ENCODE measurements at regions not wholly inside any gene's neighbourhood (a gene's known extent, or its start where the extent isn't known, plus 50 kb on each side); places are given as distances from the start of the nearest gene placed in this dataset.
"Not testable (repeated sequence)": the region's sequence is repeated elsewhere in the genome, so short reads cannot be mapped to it uniquely, and the experiment has no call there.

- H3K9me3 ChIP-seq (ENCODE audit: control insufficient read depth, low read length); H3K36me3 ChIP-seq (ENCODE audit: control insufficient read depth, insufficient read depth, low read length); H3K4me3 ChIP-seq (ENCODE audit: insufficient read depth, low read depth, low read length, poor library complexity, severe bottlenecking); H3K27ac ChIP-seq (ENCODE audit: insufficient read depth, low read length, poor library complexity, severe bottlenecking); DNase-seq; H3K27me3 ChIP-seq (replicated peaks; ENCODE audit: control insufficient read depth, insufficient read depth, low read length, poor library complexity, severe bottlenecking); H3K4me1 ChIP-seq (ENCODE audit: control insufficient read depth, insufficient read depth, low read length, poor library complexity, severe bottlenecking): not testable (repeated sequence)
These were observed 406.1 kb upstream of the PMFBP1 start for GRCh38 chr16:72578061-72578460.

GRCh38 chr16:72576189-72576588 is 404.2 kb upstream of the PMFBP1 start:
- Histone ChIP-seq H3K9me3 (ENCODE audit: control insufficient read depth, low read length) (no peaks in the 10 kb centered on the region), H3K4me1 (ENCODE audit: control insufficient read depth, insufficient read depth, low read length, poor library complexity, severe bottlenecking) (no peaks in the 10 kb centered on the region), H3K27ac (ENCODE audit: insufficient read depth, low read length, poor library complexity, severe bottlenecking) (no peak overlapping the region), H3K36me3 (ENCODE audit: control insufficient read depth, insufficient read depth, low read length) (no peaks in the 10 kb centered on the region), H3K4me3 (ENCODE audit: insufficient read depth, low read depth, low read length, poor library complexity, severe bottlenecking) (no peak overlapping the region), H3K27me3 (replicated peaks; ENCODE audit: control insufficient read depth, insufficient read depth, low read length, poor library complexity, severe bottlenecking) (no peaks in the 10 kb centered on the region)
- no peak for DNase-seq

- DNase-seq = no peak
- Histone ChIP-seq H3K36me3 (ENCODE audit: control insufficient read depth, insufficient read depth, low read length) (no peaks in the 10 kb centered on the region), H3K27me3 (replicated peaks; ENCODE audit: control insufficient read depth, insufficient read depth, low read length, poor library complexity, severe bottlenecking) (no peaks in the 10 kb centered on the region), H3K27ac (ENCODE audit: insufficient read depth, low read length, poor library complexity, severe bottlenecking) (no peak overlapping the region), H3K4me3 (ENCODE audit: insufficient read depth, low read depth, low read length, poor library complexity, severe bottlenecking) (no peak overlapping the region), H3K4me1 (ENCODE audit: control insufficient read depth, insufficient read depth, low read length, poor library complexity, severe bottlenecking) (no peaks in the 10 kb centered on the region), H3K9me3 (ENCODE audit: control insufficient read depth, low read length) (no peaks in the 10 kb centered on the region)
These were observed 397.7 kb upstream of the PMFBP1 start for GRCh38 chr16:72569677-72570076.

- DNase-seq = no peak
- Histone ChIP-seq H3K4me1 (ENCODE audit: control insufficient read depth, insufficient read depth, low read length, poor library complexity, severe bottlenecking) (no peaks in the 10 kb centered on the region), H3K27me3 (replicated peaks; ENCODE audit: control insufficient read depth, insufficient read depth, low read length, poor library complexity, severe bottlenecking) (no peaks in the 10 kb centered on the region), H3K9me3 (ENCODE audit: control insufficient read depth, low read length) (no peaks in the 10 kb centered on the region), H3K27ac (ENCODE audit: insufficient read depth, low read length, poor library complexity, severe bottlenecking) (no peak overlapping the region), H3K4me3 (ENCODE audit: insufficient read depth, low read depth, low read length, poor library complexity, severe bottlenecking) (no peak overlapping the region), H3K36me3 (ENCODE audit: control insufficient read depth, insufficient read depth, low read length) (no peaks in the 10 kb centered on the region)
These were observed 396.5 kb upstream of the PMFBP1 start for GRCh38 chr16:72568502-72568901.

GRCh38 chr16:72566174-72566573 is 394.2 kb upstream of the PMFBP1 start:
- H3K36me3 ChIP-seq (ENCODE audit: control insufficient read depth, insufficient read depth, low read length) = no peaks in the 10 kb centered on the region
- H3K9me3 ChIP-seq (ENCODE audit: control insufficient read depth, low read length) = no peaks in the 10 kb centered on the region
- no peak overlapping the region for H3K4me3 ChIP-seq (ENCODE audit: insufficient read depth, low read depth, low read length, poor library complexity, severe bottlenecking)
- no peaks in the 10 kb centered on the region for H3K27me3 ChIP-seq (replicated peaks; ENCODE audit: control insufficient read depth, insufficient read depth, low read length, poor library complexity, severe bottlenecking)
- H3K4me1 ChIP-seq (ENCODE audit: control insufficient read depth, insufficient read depth, low read length, poor library complexity, severe bottlenecking) = no peaks in the 10 kb centered on the region
- H3K27ac ChIP-seq (ENCODE audit: insufficient read depth, low read length, poor library complexity, severe bottlenecking) = no peak overlapping the region
- DNase-seq = no peak

- Histone ChIP-seq H3K27me3 (replicated peaks; ENCODE audit: control insufficient read depth, insufficient read depth, low read length, poor library complexity, severe bottlenecking) (no peaks in the 10 kb centered on the region), H3K27ac (ENCODE audit: insufficient read depth, low read length, poor library complexity, severe bottlenecking) (no peak overlapping the region), H3K4me1 (ENCODE audit: control insufficient read depth, insufficient read depth, low read length, poor library complexity, severe bottlenecking) (no peaks in the 10 kb centered on the region), H3K36me3 (ENCODE audit: control insufficient read depth, insufficient read depth, low read length) (no peaks in the 10 kb centered on the region), H3K4me3 (ENCODE audit: insufficient read depth, low read depth, low read length, poor library complexity, severe bottlenecking) (no peak overlapping the region), H3K9me3 (ENCODE audit: control insufficient read depth, low read length) (no peaks in the 10 kb centered on the region)
- DNase-seq = no peak
These were observed 393.2 kb upstream of the PMFBP1 start for GRCh38 chr16:72565106-72565505.

GRCh38 chr16:72560617-72561016 is 388.7 kb upstream of the PMFBP1 start:
- Histone ChIP-seq H3K4me3 (ENCODE audit: insufficient read depth, low read depth, low read length, poor library complexity, severe bottlenecking) (no peak overlapping the region), H3K27me3 (replicated peaks; ENCODE audit: control insufficient read depth, insufficient read depth, low read length, poor library complexity, severe bottlenecking) (no peaks in the 10 kb centered on the region), H3K4me1 (ENCODE audit: control insufficient read depth, insufficient read depth, low read length, poor library complexity, severe bottlenecking) (no peaks in the 10 kb centered on the region), H3K27ac (ENCODE audit: insufficient read depth, low read length, poor library complexity, severe bottlenecking) (no peak overlapping the region), H3K36me3 (ENCODE audit: control insufficient read depth, insufficient read depth, low read length) (no peaks in the 10 kb centered on the region), H3K9me3 (ENCODE audit: control insufficient read depth, low read length) (no peaks in the 10 kb centered on the region)
- DNase-seq = no peak

- Histone ChIP-seq H3K27ac (ENCODE audit: insufficient read depth, low read length, poor library complexity, severe bottlenecking) (no peak overlapping the region), H3K4me1 (ENCODE audit: control insufficient read depth, insufficient read depth, low read length, poor library complexity, severe bottlenecking) (no peaks in the 10 kb centered on the region), H3K36me3 (ENCODE audit: control insufficient read depth, insufficient read depth, low read length) (no peaks in the 10 kb centered on the region), H3K4me3 (ENCODE audit: insufficient read depth, low read depth, low read length, poor library complexity, severe bottlenecking) (no peak overlapping the region), H3K9me3 (ENCODE audit: control insufficient read depth, low read length) (no peaks in the 10 kb centered on the region), H3K27me3 (replicated peaks; ENCODE audit: control insufficient read depth, insufficient read depth, low read length, poor library complexity, severe bottlenecking) (no peaks in the 10 kb centered on the region)
- DNase-seq = no peak
These were observed 386.5 kb upstream of the PMFBP1 start for GRCh38 chr16:72558501-72558900.

- no peaks in the 10 kb centered on the region for H3K4me1 ChIP-seq (ENCODE audit: control insufficient read depth, insufficient read depth, low read length, poor library complexity, severe bottlenecking)
- H3K9me3 ChIP-seq (ENCODE audit: control insufficient read depth, low read length) = no peaks in the 10 kb centered on the region
- no peak for DNase-seq
- H3K36me3 ChIP-seq (ENCODE audit: control insufficient read depth, insufficient read depth, low read length) = no peaks in the 10 kb centered on the region
- H3K4me3 ChIP-seq (ENCODE audit: insufficient read depth, low read depth, low read length, poor library complexity, severe bottlenecking) = no peak overlapping the region
- no peak overlapping the region for H3K27ac ChIP-seq (ENCODE audit: insufficient read depth, low read length, poor library complexity, severe bottlenecking)
- no peaks in the 10 kb centered on the region for H3K27me3 ChIP-seq (replicated peaks; ENCODE audit: control insufficient read depth, insufficient read depth, low read length, poor library complexity, severe bottlenecking)
These were observed 383.0 kb upstream of the PMFBP1 start for GRCh38 chr16:72554935-72555334.

GRCh38 chr16:72552654-72553053 is 380.7 kb upstream of the PMFBP1 start:
- Histone ChIP-seq H3K4me1 (ENCODE audit: control insufficient read depth, insufficient read depth, low read length, poor library complexity, severe bottlenecking) (no peaks in the 10 kb centered on the region), H3K27me3 (replicated peaks; ENCODE audit: control insufficient read depth, insufficient read depth, low read length, poor library complexity, severe bottlenecking) (no peaks in the 10 kb centered on the region), H3K9me3 (ENCODE audit: control insufficient read depth, low read length) (no peaks in the 10 kb centered on the region), H3K36me3 (ENCODE audit: control insufficient read depth, insufficient read depth, low read length) (no peaks in the 10 kb centered on the region), H3K4me3 (ENCODE audit: insufficient read depth, low read depth, low read length, poor library complexity, severe bottlenecking) (no peak overlapping the region), H3K27ac (ENCODE audit: insufficient read depth, low read length, poor library complexity, severe bottlenecking) (no peak overlapping the region)
- no peak for DNase-seq

- no peaks in the 10 kb centered on the region for H3K27me3 ChIP-seq (replicated peaks; ENCODE audit: control insufficient read depth, insufficient read depth, low read length, poor library complexity, severe bottlenecking)
- no peaks in the 10 kb centered on the region for H3K9me3 ChIP-seq (ENCODE audit: control insufficient read depth, low read length)
- H3K27ac ChIP-seq (ENCODE audit: insufficient read depth, low read length, poor library complexity, severe bottlenecking) = no peak overlapping the region
- no peaks in the 10 kb centered on the region for H3K4me1 ChIP-seq (ENCODE audit: control insufficient read depth, insufficient read depth, low read length, poor library complexity, severe bottlenecking)
- no peak overlapping the region for H3K4me3 ChIP-seq (ENCODE audit: insufficient read depth, low read depth, low read length, poor library complexity, severe bottlenecking)
- no peak for DNase-seq
- no peaks in the 10 kb centered on the region for H3K36me3 ChIP-seq (ENCODE audit: control insufficient read depth, insufficient read depth, low read length)
These were observed 379.7 kb upstream of the PMFBP1 start for GRCh38 chr16:72551649-72552048.
